Head of caudate nucleus (tissue), 42 donors: ENCODE measurements at regions not wholly inside any gene's neighbourhood (a gene's known extent, or its start where the extent isn't known, plus 50 kb on each side); places are given as distances from the start of the nearest gene placed in this dataset.
"Not testable (repeated sequence)": the region's sequence is repeated elsewhere in the genome, so short reads cannot be mapped to it uniquely, and the experiment has no call there.

ENCODE experiments used
- DNase-seq, 42 donors: peaks; one replicate each; pipeline versions ENCODE4 v3.0.0 to v3.0.0-alpha.2; 2020 to 2021; ENCODE audit warnings: mixed read lengths in 7 of 42
- intact Hi-C: fragments of 100-400 bp; cut with DNase I; formaldehyde crosslinking; loops from one replicate; pipeline ENCODE4 v1.15.0; 2022

DNA sequence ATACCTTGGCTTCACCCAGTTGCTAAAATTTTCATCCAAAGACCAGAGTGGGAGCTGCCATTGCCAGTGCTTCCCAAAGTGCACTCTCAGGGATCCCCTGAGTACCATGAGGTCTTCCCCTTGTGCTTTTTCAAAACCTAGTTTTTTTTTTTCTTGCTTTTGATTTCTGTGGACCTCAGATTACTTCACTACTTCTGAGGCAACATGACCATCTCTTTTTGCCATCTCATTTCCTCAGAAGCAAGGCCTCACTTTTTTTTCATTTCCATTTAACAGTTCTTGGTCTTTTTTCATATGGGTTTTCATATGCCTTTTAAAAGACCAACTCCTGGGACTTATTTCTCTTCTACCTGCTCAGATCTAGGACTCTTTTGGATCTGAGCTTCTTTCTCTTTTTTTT is 64.1 kb upstream of the MMS22L start:
- intact Hi-C loops = no loop called here
- DNase-seq = no peak

GRCh38 chr6:97361286-97361685 is 78.3 kb upstream of the MMS22L start:
- intact Hi-C loops = no loop called here

DNA sequence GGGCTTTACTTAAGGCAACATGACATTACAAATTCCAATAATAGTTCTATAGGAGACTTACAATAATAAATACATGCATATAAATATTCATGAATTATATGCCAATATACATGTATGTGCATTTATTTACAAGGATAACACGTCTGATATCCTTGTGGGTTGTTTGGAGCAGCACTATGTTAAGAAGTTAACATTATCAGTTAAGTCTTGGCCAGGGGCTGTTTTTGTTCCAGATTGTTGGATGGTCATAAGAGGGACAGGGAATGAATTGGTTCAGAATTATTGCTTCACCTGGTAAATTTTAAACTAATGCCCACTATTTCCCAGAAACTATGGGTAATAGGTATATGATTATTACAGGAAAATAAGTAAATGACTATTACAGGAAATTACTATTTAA is 81.3 kb upstream of the MMS22L start:
- DNase-seq = no peak
- intact Hi-C loops = no loop called here

More at GRCh38 chr6:97361286-97361685, 78.3 kb upstream of the MMS22L start:
- DNase-seq = no peak

DNA sequence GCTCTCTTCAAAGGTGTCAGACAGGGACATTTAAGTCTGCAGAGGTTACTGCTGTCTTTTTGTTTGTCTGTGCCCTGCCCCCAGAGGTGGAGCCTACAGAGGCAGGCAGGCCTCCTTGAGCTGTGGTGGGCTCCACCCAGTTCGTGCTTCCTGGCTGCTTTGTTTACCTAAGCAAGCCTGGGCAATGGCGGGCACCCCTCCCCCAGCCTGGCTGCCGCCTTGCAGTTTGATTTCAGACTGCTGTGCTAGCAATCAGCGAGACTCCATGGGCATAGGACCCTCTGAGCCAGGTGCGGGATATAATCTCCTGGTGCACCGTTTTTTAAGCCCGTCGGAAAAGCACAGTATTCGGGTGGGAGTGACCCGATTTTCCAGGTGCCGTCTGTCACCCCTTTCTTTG is 99.1 kb upstream of the MMS22L start:
- intact Hi-C loops, DNase-seq: not testable (repeated sequence)

DNA sequence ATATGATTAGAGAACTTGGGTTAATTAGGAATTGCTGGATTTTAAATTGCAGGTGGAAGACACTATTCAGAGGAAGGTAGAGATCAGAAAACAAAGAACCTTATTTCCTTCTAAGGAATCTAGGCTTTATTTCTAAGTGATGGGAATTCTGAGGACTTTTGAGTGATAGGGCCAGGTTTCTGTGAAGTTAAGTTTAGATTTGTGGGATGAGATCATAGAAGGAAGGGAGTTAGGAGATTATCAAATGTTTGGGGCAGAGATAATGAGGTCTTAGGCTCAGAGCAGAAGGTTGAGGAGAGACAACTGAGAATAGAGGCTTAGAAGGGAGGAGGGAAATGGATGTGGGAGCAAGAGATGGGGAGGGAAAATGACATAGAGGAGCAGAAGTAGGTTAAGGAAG is 109.7 kb upstream of the MMS22L start:
- no peak for DNase-seq
- intact Hi-C loops = loop anchor here (10.0 kb wide), 2 partner anchors 208 to 328 kb away; no protein-coding TSS in a partner anchor

DNA sequence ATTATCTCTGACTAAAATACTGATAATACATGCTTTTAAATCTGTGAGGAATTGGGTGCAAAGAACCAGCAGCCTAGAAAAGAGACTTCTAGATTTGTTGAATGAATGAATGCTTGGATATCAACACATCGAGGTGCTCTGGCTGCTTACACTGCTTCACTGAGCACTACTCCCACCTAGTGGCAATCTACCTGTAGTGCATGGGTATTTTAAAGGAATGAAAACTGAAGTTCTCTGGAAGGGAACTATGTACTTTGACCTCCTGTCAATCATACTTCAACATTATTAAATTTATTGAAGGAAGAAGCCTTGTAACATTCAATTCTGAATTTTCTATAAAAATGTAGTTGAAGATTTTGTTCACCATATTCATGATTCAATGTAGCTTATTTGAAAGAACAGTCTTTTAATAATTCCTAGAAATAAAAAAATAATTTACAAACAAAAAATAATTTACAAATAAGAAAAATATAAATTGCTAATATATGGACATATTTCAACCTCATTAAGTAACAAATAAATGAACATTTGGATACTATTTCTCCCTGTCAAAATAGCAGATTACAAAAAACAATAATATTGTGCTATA is 111.2 kb upstream of the MMS22L start:
- intact Hi-C loops = loop anchor here (10.0 kb wide), 2 partner anchors 209 to 329 kb away; no protein-coding TSS in a partner anchor
- peak in 34 of 42 donors; percentile 4 to 84 (median 52) for DNase-seq

GRCh38 chr6:97396880-97397279 is 113.9 kb upstream of the MMS22L start:
- intact Hi-C loops = loop anchor here (10.0 kb wide), 2 partner anchors 212 to 332 kb away; no protein-coding TSS in a partner anchor
- DNase-seq = no peak

- intact Hi-C loops = loop anchor here (10.0 kb wide), 2 partner anchors 214 to 334 kb away; no protein-coding TSS in a partner anchor
- no peak for DNase-seq
These were observed 116.2 kb upstream of the MMS22L start for GRCh38 chr6:97399208-97399607.

- intact Hi-C loops = no loop called here
- DNase-seq = no peak
These were observed 118.5 kb upstream of the MMS22L start for GRCh38 chr6:97401533-97401932.

DNA sequence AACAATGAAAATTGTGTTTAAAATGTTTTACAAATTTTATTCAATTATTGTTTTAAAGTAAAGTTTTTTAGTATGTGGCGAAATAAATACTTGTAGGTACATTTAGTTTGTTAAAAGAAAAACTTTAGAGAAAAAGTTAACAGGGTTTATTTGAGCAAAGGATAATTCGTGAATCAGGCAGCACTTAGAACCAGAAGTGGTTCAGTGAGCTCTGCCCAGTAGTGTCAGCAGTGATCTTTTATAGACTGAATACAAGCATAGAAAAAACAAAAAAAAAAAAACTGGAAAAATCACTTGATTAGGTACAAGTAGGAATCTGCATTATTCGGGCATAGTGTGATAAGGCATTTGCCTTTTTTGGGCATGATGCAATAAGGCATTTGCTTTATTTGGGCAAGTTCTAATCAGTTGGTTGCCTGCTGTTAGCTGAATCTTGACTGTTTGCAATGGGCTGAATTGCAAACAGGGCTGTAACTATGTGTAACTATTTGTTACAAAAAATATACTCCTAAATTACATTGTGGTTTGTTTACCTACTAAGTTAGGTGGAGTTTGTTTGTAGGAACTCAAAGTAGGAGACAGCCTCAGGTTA is 122.9 kb upstream of the MMS22L start:
- intact Hi-C loops = no loop called here
- no peak for DNase-seq

DNA sequence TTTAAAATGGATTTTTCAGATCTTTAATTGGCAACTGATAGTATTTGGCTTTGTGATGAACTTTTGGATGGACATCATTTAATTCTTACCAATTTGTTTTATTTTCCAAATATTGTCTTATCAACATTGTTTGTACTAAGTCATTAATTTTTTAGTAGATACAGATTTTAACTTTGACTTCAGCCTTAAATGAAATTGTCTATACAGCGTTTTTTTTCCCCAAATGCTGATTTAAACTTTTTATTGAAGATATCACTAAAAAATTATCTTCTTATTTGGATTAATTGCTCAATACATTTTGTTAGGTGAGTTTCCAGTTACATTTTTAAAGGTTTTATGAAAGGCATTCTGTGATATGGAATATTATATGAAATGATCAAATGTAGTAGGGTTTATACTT is 123.6 kb upstream of the MMS22L start:
- no peak for DNase-seq
- intact Hi-C loops = no loop called here

DNA sequence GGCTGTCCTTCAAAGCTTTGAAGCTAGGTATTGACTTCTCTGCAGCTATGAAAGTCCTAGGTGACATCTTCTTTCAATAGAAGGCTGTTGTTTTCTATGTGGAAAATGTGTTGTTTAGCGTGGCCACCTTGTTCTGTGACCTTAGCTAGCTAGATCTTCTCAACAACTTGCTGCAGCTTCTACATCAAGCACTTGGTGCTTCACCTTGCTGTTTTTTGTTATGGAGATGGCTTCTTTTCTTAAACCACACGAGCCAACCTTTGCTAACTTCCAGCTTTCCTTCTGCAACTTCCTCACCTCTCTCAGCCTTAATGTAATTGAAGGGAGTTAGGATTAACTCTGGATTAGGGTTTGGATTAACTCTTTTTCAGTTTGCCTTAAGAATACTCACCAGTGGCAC is 128.6 kb upstream of the MMS22L start:
- intact Hi-C loops = no loop called here
- DNase-seq = no peak

- intact Hi-C loops = no loop called here
- no peak for DNase-seq
These were observed 129.5 kb upstream of the MMS22L start for GRCh38 chr6:97412511-97412910.

GRCh38 chr6:97422171-97422570 is 139.2 kb upstream of the MMS22L start:
- DNase-seq = no peak
- intact Hi-C loops = no loop called here

GRCh38 chr6:97423190-97423589 is 140.2 kb upstream of the MMS22L start:
- intact Hi-C loops = no loop called here
- no peak for DNase-seq

DNA sequence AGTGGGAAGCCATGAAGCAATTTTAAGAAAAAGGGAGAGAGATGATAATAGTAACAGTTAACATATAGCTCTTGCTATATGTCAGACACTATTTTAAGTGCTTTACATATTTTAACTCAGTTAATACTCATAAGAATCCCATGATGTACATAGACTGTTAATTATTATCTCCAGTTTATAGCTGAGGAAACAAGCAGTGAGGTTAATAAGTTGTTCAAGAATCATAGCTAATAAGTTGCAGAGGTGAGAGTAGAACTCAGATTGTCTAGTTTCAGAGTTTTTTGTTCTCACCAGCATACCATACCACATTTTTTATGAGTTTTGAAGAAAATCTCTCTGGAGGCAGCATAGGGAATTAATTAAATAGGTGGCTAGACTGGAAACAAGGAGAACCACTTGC is 144.6 kb upstream of the MMS22L start:
- no peak for DNase-seq
- intact Hi-C loops = no loop called here

DNA sequence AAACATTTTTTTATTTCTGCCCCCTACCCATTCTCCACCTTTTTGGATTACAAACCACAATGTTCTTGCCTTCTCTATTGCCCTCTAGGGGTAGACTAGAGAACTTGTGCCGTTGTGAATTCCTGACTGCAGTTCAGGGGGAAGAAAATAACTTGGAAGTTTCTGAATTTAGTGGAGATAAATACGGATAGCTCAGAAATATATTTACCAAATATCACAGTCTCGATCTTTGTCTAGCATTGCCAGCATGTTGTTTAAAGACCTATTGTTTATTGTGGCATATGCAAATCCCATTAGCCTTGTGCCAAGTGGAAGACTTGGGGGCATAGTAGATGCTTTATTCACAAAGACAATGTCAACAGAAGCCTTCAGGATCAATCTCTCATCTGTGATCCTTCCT is 154.1 kb upstream of the MMS22L start:
- intact Hi-C loops = loop anchor here (10.0 kb wide), 1 partner anchor 608 kb away; no protein-coding TSS in a partner anchor
- DNase-seq = peak in 19 of 42 donors; percentile 5 to 78 (median 49)

DNA sequence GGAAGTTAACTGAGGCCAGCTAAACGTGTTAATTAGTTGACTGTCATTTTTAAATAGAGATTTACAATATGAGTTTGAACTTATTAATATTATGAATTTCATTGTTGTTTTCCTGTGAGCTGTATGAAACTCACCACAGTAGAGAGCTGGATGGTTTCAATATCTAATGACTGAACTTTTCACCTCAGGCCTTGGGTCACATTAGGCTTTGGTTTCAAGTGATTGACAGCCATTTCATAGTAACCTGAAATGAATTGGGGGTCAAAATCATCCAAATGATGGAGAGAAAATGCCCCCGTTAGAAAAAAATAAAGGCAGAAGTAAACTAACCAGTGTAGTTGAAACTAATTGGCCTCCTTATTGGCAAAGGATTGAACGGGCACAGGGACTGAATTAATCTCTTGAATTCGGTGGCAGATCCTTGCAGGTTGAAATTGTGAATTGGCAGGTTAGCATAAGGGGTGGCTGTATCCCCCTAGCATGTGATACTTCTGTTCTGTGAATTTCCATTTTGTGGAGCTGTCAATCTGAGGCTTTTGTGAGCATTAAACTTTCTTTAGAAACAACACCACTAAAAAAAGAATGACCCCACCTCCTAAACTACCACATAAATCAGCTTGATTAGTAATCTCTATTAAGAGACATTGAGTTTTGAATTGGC is 155.1 kb upstream of the MMS22L start:
- DNase-seq = peak in 4 of 42 donors; percentile 17 to 50 (median 38)
- intact Hi-C loops = loop anchor here (10.0 kb wide), 1 partner anchor 607 kb away; no protein-coding TSS in a partner anchor

- intact Hi-C loops = loop anchor here (5.0 kb wide), 1 partner anchor 1402 kb away; no protein-coding TSS in a partner anchor
- DNase-seq = peak; percentile 50 to 94 (median 83)
These were observed 157.7 kb upstream of the MMS22L start for GRCh38 chr6:97440590-97441176.
